NCI-H2196 treated with DMSO at 0.1 percent for 48 hours (cell line): ENCODE measurements at regions not wholly inside any gene's neighbourhood (a gene's known extent, or its start where the extent isn't known, plus 50 kb on each side); places are given as distances from the start of the nearest gene placed in this dataset.

Source experiments
- DNase-seq: peaks from one replicate; lab custom pipeline; 2025; ENCODE audit not compliant: unreplicated experiment; lab: John Stamatoyannopoulos, UW

GRCh38 chr10:88126699-88127098, 263.3 kb downstream of the PTEN start:
- DNase-seq = no peak

DNA sequence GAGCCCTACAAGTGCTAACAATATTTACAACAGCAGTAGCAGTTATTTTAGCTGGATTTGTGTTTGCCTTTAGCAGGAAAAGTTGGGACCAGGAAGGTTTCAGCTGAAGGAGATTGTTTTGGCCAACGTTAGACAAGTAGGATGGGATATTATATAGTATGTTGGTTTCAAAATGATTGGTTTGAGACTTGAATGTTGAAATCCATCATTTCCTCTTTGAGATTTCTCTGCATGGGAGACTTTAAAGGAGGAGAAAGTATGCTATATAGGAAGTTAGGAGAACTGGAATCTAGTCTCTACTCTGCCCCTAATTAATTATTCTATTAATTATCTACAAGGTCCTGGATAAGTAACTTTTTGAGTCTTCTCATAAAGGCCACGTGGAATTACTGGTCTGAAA, 263.8 kb downstream of the PTEN start:
- DNase-seq = no peak

GRCh38 chr10:88127766-88128165, 264.3 kb downstream of the PTEN start:
- DNase-seq = no peak

- no peak for DNase-seq
These were observed 265.6 kb downstream of the PTEN start for GRCh38 chr10:88129013-88129412.

DNA sequence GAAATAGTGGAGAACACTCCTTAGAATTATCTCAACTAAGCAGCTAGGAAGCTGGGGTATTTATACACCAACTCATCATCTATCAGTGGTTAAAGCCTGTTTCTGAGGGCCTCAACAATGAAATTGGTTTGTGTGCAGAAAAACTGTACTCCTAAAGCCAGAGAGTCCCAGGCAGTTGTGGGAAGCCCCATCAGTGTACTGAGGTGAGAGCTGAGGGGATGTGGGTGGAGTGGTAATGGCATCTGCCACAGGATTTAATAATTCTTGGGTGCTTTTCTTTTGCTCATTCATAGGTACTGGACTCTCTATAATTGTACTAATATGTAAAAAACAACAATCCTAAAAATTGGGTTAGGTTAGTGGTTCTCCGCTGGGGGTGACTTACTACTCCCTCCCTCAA, 267.5 kb downstream of the PTEN start:
- DNase-seq = no peak

- DNase-seq = peak; percentile 64
These were observed 268.2 kb downstream of the PTEN start for GRCh38 chr10:88131511-88132139.

- no peak for DNase-seq
These were observed 273.3 kb downstream of the PTEN start for GRCh38 chr10:88136712-88137111.

GRCh38 chr10:88138319-88138848, 275.0 kb downstream of the PTEN start:
- DNase-seq = no peak

DNA sequence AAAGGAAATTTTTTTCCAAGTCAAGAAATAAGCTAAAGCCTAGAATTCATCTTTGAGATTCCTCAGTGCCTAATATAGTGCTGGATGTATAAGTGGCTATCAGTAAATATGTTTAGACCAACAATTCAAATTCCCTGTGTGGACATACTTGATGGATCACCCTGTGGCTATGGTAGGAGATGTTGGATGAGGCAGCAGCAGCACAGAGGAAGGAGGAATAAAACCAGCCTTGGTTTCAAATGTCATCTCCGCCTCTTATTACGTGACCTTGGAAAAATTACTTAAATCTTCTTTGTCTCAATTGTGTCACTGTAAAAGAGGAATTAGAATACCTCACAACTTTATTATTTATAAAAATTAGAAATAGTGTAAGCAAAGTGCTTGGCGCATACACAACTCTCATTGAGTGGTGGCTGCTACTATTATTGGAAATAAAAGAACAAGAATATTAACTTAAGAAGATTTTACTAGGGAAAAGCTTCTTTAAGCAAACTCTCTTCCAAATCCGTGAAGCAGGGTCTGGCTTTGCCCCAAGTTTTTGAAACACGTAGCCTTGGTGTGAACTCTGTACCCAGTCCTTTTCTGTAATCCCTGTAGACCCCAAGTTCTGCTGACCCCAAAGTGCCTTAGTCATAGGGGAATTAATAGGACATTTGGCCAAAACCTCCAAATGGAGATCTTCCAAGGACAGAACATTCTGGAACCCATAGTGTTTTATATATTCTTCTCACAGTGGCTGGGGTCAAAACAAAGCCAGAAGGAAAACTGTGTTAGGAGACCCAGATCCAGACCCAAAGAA, 283.8 kb downstream of the PTEN start:
- no peak for DNase-seq

GRCh38 chr10:88149906-88150305, 286.5 kb downstream of the PTEN start:
- DNase-seq = no peak

- DNase-seq = no peak
These were observed 286.9 kb downstream of the PTEN start for GRCh38 chr10:88150339-88150738.

DNA sequence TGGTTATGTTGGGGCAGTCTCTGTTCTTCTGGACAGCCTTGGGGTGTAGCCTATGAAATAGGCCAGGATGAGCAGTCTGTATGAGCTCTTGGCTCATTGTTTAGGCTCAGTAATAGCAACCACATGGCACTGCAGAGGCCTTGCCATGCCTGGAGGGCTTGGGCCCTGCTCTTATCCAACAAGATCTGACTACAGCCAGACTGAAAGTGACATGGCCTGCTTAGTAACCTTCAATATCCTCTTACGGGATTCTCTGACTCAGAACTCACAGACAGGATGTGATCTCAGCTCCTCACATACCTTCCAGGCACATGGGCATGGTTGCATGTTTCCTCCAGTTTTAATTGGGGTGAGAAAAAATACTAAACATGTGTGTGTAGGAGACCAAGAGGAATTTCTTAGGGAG, 289.3 kb downstream of the PTEN start:
- DNase-seq = no peak

- no peak for DNase-seq
These were observed 291.3 kb downstream of the PTEN start for GRCh38 chr10:88154596-88155250.

- no peak for DNase-seq
These were observed 292.9 kb downstream of the PTEN start for GRCh38 chr10:88156341-88156740.

- no peak for DNase-seq
These were observed 294.6 kb downstream of the PTEN start for GRCh38 chr10:88157981-88158465.

- no peak for DNase-seq
These were observed 295.2 kb downstream of the PTEN start for GRCh38 chr10:88158526-88159122.

- DNase-seq = no peak
These were observed 295.9 kb downstream of the PTEN start for GRCh38 chr10:88159127-88159829.

DNA sequence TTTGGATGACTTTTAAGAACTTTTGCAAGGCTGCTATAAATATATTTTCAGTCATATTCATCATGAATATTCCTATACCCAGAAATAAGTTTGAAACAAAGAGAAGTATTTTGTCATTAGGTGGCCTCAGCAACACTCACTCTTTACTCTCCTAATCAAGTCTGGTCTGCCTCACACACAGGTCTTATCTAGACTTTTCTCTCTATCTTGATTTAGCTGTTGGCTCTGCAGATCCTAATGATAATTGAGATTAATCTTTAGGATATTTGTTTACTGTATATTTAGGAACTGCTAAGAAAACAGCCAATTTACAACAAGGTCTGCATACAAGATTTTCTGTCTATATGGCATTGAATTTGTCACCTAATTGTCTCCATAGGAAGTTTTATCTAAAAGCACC, 297.6 kb downstream of the PTEN start:
- no peak for DNase-seq

- DNase-seq = no peak
These were observed 298.3 kb downstream of the PTEN start for GRCh38 chr10:88161756-88162155.

DNA sequence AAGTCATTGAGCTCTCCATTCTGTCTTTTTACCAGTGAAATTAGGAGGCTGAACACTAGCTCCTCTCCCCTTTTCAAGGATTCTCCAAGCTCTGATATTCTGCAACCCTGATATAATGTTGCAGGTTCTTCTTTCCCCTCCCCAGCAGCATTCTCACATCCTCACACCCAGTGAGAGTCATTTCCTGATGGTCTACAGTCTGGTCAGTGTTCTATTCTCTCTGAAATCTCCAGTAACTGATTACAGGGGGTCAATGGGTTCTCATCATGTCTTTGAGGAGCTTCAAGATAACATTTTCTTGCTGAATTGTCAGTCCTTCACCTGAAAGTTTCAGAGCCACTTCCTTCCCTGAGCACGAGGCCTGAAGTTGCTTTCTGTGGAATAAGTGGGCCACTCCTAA, 299.4 kb downstream of the PTEN start:
- no peak for DNase-seq

DNA sequence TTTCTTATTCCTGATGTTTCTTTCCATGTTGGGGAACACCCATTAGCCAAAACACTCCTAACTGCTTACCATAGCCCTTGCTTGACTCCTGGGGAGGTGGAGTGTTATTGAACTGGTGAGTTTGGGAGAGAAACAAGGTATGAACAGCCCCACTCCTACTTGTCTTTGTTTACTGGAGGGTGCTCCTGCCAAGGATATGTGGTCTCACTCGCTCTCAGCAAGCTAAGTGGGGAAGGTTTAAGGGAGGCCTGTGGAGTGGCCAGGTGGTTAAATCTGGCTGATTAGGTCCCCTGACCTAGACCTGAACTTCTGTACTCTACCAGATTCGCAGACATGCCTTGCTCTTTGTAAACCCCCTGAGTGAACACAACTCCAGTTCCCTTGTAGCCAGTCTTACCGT, 300.1 kb downstream of the PTEN start:
- DNase-seq = no peak
